NCI-H524 treated with DMSO at 0.1 percent for 48 hours (cell line): ENCODE measurements at regions not wholly inside any gene's neighbourhood (a gene's known extent, or its start where the extent isn't known, plus 50 kb on each side); places are given as distances from the start of the nearest gene placed in this dataset.
"Not testable (repeated sequence)": the region's sequence is repeated elsewhere in the genome, so short reads cannot be mapped to it uniquely, and the experiment has no call there.

Experiments
- DNase-seq: peaks from one replicate; lab custom pipeline; 2025; lab: John Stamatoyannopoulos, UW

DNA sequence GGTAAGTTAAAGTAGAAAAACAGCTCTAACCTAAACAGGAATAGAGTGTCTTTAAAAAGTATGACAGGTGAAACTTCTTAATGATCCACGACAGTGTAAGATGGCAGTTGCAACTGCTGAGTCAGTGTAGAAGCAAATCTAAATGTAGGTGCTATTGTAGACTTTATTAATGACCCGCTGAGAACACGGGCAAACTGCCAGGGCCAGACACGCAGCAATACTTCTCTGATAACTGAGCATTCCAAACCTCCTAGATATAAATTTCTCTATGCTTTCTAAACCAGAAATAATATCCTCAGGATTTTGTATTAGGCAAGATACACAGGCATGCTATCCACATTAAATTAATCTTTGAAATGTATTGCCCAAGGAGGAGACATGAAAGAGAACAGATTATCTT is 1076.4 kb downstream of the HACE1 start:
- DNase-seq: no peak

GRCh38 chr6:103769431-103769830 is 1090.3 kb downstream of the HACE1 start:
- DNase-seq: no peak

GRCh38 chr6:103750603-103751002 is 1109.1 kb downstream of the HACE1 start:
- DNase-seq: no peak

GRCh38 chr6:103734016-103734415 is 1125.7 kb downstream of the HACE1 start:
- no peak for DNase-seq

DNA sequence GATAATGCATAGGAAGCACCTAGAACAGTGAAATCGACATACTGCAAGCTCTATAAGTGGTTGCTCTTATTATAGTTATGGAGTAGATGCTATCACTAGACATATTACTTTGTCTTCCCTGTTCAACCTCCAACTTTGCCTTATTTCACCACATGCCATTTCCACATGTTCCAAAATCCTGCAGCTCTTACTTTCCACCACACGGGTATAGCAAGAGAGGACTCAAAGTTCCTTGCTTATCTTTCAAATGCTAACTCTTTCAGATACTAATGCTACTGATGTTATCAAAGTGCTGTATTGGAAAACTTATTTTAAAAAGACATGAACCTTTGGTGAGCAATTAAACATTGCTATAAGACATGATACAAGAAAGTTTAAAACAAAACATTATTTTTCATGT is 1130.1 kb downstream of the HACE1 start:
- DNase-seq: no peak

- no peak for DNase-seq
Observed at GRCh38 chr6:103723438-103724322, 1136.0 kb downstream of the HACE1 start.

GRCh38 chr6:103722683-103723082 is 1137.0 kb downstream of the HACE1 start:
- no peak for DNase-seq

DNA sequence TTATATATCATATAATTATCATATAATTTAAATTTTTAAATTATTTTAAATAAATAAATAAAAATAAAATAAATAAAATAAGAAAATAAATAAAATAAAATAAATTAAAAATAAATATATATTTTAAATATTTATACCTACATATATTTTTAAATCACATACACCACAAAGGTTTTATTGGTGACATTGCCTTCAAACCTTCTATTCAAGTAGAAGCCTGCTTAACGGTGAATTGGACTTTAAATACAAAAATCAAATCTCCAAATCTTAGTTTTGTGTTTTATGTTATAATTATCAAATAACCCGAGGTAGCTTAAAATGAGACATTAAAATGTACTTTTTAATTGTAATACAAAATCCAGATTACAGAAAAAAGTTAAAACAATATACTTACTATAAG is 1137.8 kb downstream of the HACE1 start:
- no peak for DNase-seq

- no peak for DNase-seq
Observed at GRCh38 chr6:103720393-103720792, 1139.3 kb downstream of the HACE1 start.

- no peak for DNase-seq
Observed at GRCh38 chr6:103719545-103719944, 1140.2 kb downstream of the HACE1 start.

- DNase-seq: no peak
Observed at GRCh38 chr6:103715269-103715668, 1144.5 kb downstream of the HACE1 start.

DNA sequence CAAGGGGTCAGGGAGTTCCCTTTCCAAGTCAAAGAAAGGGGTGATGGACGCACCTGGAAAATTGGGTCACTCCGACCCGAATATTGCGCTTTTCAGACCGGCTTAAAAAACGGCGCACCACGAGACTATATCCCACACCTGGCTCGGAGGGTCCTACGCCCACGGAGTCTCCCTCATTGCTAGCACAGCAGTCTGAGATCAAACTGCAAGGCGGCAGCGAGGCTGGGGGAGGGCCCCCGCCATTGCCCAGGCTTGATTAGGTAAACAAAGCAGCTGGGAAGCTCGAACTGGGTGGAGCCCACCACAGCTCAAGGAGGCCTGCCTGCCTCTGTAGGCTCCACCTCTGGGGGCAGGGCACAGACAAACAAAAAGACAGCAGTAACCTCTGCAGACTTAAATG is 1150.5 kb downstream of the HACE1 start:
- DNase-seq: not testable (repeated sequence)

GRCh38 chr6:103707596-103708325 is 1152.0 kb downstream of the HACE1 start:
- no peak for DNase-seq

- no peak for DNase-seq
Observed at GRCh38 chr6:103699769-103700168, 1160.0 kb downstream of the HACE1 start.

DNA sequence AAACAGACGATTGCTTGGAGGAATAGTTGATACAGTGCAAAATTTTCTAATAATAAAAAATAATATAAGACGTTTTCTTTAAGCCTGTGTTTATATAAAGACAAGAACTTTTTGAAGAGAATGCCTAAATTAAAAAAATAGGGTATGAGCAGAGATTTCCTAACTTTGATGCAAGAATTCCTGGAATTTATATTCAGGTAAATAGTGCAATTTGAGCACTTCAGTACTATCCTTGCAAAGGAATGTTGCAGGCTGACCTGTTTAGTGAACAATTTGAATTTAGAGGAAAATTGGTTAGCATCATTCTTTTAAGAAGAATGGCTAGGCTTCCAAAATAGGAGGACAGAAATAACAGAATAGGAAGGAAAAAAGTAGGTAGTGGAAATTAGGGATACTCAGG is 1172.3 kb downstream of the HACE1 start:
- DNase-seq: no peak

DNA sequence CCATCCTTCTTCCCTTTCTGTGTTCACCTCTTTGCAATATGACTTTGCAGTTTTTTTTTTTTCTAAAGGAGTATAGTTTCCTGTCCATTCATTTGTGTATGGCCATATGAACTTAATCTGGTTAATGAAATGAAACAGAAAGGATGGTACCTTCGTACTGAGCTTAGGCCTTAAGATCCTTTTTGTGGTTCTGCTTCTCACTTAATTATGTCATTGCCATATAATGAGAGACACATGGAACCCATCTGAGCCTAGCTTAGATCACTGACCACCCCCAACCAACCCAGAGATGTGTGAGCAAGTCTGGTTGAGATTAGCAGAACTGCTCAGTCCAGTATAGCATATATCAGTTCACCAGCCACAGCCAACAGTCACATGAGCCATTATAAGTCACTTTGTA is 1179.6 kb downstream of the HACE1 start:
- DNase-seq: no peak

DNA sequence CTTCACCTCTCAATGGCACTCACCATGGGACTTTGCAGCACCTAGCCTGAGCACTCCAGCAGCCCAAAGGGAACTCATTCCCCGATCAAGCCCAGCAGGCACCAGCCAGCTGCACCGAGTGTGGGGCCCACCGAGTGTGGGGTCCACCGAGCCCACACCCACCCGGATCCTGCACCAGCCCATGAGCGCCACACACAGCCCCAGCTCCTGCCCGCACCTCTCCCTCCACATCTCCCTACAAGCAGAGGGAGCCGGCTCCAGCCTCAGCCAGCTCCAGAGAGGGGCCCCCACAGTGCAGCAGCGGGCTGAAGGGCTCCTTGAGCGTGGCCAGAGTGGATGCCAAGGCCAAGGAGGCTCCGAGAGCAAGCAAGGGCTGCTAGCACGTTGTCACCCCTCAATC is 1182.4 kb downstream of the HACE1 start:
- no peak for DNase-seq

- DNase-seq: no peak
Observed at GRCh38 chr6:103675807-103676406, 1183.8 kb downstream of the HACE1 start.

- no peak for DNase-seq
Observed at GRCh38 chr6:103674790-103675189, 1184.9 kb downstream of the HACE1 start.

GRCh38 chr6:103672169-103672568 is 1187.5 kb downstream of the HACE1 start:
- no peak for DNase-seq

DNA sequence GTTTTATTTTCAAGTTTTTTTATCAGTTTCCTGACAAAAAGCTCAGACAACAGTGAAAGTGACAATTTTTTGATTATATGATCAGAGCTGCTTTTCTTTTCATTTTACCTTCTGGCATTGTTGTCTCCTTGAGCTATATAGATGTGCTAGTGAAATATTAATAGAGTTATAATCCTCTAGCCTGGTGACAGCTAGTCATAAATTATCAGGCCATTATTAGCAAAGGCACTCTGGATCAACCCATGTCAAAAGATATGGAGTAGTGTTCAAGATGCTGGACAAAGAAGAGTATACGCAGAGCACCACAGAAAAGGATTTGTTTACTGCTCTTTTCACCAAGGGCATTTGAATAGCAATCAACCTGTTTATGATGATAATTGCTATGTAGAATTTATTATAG is 1230.1 kb downstream of the HACE1 start:
- DNase-seq: no peak

DNA sequence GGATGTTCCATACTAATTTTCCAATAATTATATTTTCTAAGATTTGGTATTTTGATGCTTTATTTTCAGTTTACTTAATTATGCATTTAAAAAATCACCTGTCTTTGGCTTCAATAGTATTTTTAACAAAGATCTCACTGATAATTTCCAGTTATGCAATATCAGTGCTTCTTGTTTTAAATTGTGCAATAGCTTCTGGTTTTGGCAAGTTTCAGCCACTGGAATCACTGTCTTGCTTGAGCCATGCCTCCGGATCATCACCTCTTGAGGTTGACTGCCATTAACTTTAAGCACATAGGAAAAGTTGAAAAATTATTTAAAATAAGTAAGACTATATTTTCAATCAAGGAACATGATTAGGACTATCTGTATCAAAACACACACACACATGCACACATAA is 1242.1 kb downstream of the HACE1 start:
- no peak for DNase-seq

- no peak for DNase-seq
Observed at GRCh38 chr6:103587722-103588121, 1272.0 kb downstream of the HACE1 start.
